Psoas muscle (tissue), 7 donors: ENCODE measurements at regions not wholly inside any gene's neighbourhood (a gene's known extent, or its start where the extent isn't known, plus 50 kb on each side); places are given as distances from the start of the nearest gene placed in this dataset.

ENCODE experiments used
- ATAC-seq, 4 donors: fragments of 200-7000 bp; cut with Tn5 transposase; one replicate each; pipeline ENCODE4 v1.9.1; 2020; ENCODE audit warnings: moderate library complexity in 3 of 4, mild to moderate bottlenecking in 2 of 4
- DNase-seq, 2 donors: peaks; one replicate each; pipeline ENCODE4 v3.0.0-alpha.2; 2020
- H3K27ac ChIP-seq: fragments of 200-600 bp; one replicate; pipeline ENCODE4 v1.8.0; 2022
- H3K27me3 ChIP-seq, 3 donors: fragments of 200-600 bp in 1 of 3; one replicate each; pipeline versions ENCODE4 v1.6.1 to v1.8.0; 2013 to 2022; ENCODE audit warnings: low read length in 2 of 3, mild to moderate bottlenecking in 2 of 3, moderate library complexity in 1 of 3; ENCODE audit not compliant: insufficient read depth in 3 of 3
- H3K36me3 ChIP-seq, 2 donors: fragments of 200-600 bp in 1 of 2; one replicate each; pipeline versions ENCODE4 v1.6.1 to v1.8.0; 2013 to 2022; ENCODE audit warnings: low read depth in 1 of 2, mild to moderate bottlenecking in 1 of 2, moderate library complexity in 1 of 2; ENCODE audit not compliant: insufficient read depth in 1 of 2
- H3K4me1 ChIP-seq: fragments of 200-600 bp; one replicate; pipeline ENCODE4 v1.8.0; 2022
- H3K4me3 ChIP-seq: fragments of 200-600 bp; one replicate; pipeline ENCODE4 v1.8.0; 2022; ENCODE audit warnings: mild to moderate bottlenecking
- H3K9me3 ChIP-seq: fragments of 200-600 bp; one replicate; pipeline ENCODE4 v1.8.0; 2022
- CTCF ChIP-seq: fragments of 200-600 bp; IDR thresholded peaks from one replicate; pipeline ENCODE4 v1.8.0; 2022; ENCODE audit warnings: antibody characterized with exemption
- WGBS, 3 donors: extraction: QIAGEN DNeasy Blood & Tissue Kit; methylation state at CpG; one replicate each; pipeline versions ENCODE4 v1.1.6 to v1.1.7; 2013; 5-methylcytosine and 5-hydroxymethylcytosine counted together
- intact Hi-C, 2 donors: fragments of 100-400 bp; cut with DNase I; formaldehyde crosslinking; loops; one replicate each; pipeline versions ENCODE4 v1.11.0 to v1.14.2; 2022
- donor health status: healthy with polysubstance abuse.
- donor health status: DM: no; HTN: no; CAD: no; lungs with moderate emphysema.
- donor health status: Bipolar disorder and iron deficiency.
- donor health status: healthy.
- donor health status: DM: yes; HTN: yes; CAD: no.
- donor health status: DM: no; HTN: no; CAD: no.
- donor health status: DM: yes; HTN: yes; CAD: no.

- H3K36me3 ChIP-seq = no peaks in the 10 kb centered on the region
- no peaks in the 10 kb centered on the region for H3K9me3 ChIP-seq
- intact Hi-C loops = no loop called here
- ATAC-seq (no peak), DNase-seq (no peak)
- H3K4me3 ChIP-seq = no peak overlapping the region
- no peak overlapping the region for H3K27ac ChIP-seq
- no peaks in the 10 kb centered on the region for H3K27me3 ChIP-seq
- TF ChIP-seq CTCF = no peak
- 27 to 32% (median 27%) methylated on average over 3 of the region's 3 CpGs for WGBS, 3 donors
- H3K4me1 ChIP-seq = no peaks in the 10 kb centered on the region
Observed at GRCh38 chr1:208781391-208782045, 537.3 kb upstream of the PLXNA2 start.

- Histone ChIP-seq H3K36me3 (no peaks in the 10 kb centered on the region), H3K9me3 (no peaks in the 10 kb centered on the region), H3K4me3 (no peak overlapping the region), H3K27me3 (no peaks in the 10 kb centered on the region), H3K4me1 (no peaks in the 10 kb centered on the region), H3K27ac (no peak overlapping the region)
- no peak for ATAC-seq
- WGBS, 3 donors = 64 to 71% (median 66%) methylated on average over 4 of the region's 4 CpGs
- TF ChIP-seq CTCF = no peak
- DNase-seq = no peak
- intact Hi-C loops = no loop called here
Observed at GRCh38 chr1:208782186-208782585, 538.0 kb upstream of the PLXNA2 start.

GRCh38 chr1:208785629-208786028, 541.4 kb upstream of the PLXNA2 start:
- DNase-seq (no peak), ATAC-seq (no peak)
- no peak for TF ChIP-seq CTCF
- no peak overlapping the region for H3K27ac ChIP-seq
- H3K9me3 ChIP-seq = no peaks in the 10 kb centered on the region
- no peak overlapping the region for H3K4me3 ChIP-seq
- 75 to 83% (median 81%) methylated on average over 1 of the region's 1 CpG for WGBS, 3 donors
- no peaks in the 10 kb centered on the region for H3K4me1 ChIP-seq
- no peaks in the 10 kb centered on the region for H3K36me3 ChIP-seq
- H3K27me3 ChIP-seq = no peaks in the 10 kb centered on the region
- intact Hi-C loops = no loop called here

GRCh38 chr1:208787219-208787618, 543.0 kb upstream of the PLXNA2 start:
- H3K27me3 ChIP-seq = no peaks in the 10 kb centered on the region
- WGBS, 3 donors = 35 to 50% (median 43%) methylated on average over 3 of the region's 3 CpGs
- H3K4me1 ChIP-seq = no peaks in the 10 kb centered on the region
- H3K27ac ChIP-seq = no peak overlapping the region
- H3K4me3 ChIP-seq = no peak overlapping the region
- H3K9me3 ChIP-seq = no peaks in the 10 kb centered on the region
- no peak for TF ChIP-seq CTCF
- H3K36me3 ChIP-seq = no peaks in the 10 kb centered on the region
- ATAC-seq (no peak), DNase-seq (no peak)
- intact Hi-C loops = no loop called here

- H3K36me3 ChIP-seq = no peaks in the 10 kb centered on the region
- no peaks in the 10 kb centered on the region for H3K9me3 ChIP-seq
- no peak overlapping the region for H3K4me3 ChIP-seq
- no peak for TF ChIP-seq CTCF
- H3K27me3 ChIP-seq = no peaks in the 10 kb centered on the region
- no peak overlapping the region for H3K27ac ChIP-seq
- DNase-seq (no peak), ATAC-seq (no peak)
- 84 to 88% (median 88%) methylated on average over 1 of the region's 1 CpG for WGBS, 3 donors
- H3K4me1 ChIP-seq = no peaks in the 10 kb centered on the region
- intact Hi-C loops = no loop called here
Observed at GRCh38 chr1:208788013-208788540, 543.9 kb upstream of the PLXNA2 start.
